ENCODE measurements at regions not wholly inside any gene's neighbourhood (a gene's known extent, or its start where the extent isn't known, plus 50 kb on each side); places are given as distances from the start of the nearest gene placed in this dataset.

- Histone ChIP-seq H3K27ac (ENCODE audit: low read depth, low read length) (no peak overlapping the region), H3K4me1 (ENCODE audit: control insufficient read depth, insufficient read depth, low read length) (peaks cover 9% of the 10 kb centered on the region; the same call in 1 of the 2 replicates), H3K9ac (ENCODE audit: low read length) (no peak overlapping the region), H3K27me3 (ENCODE audit: control insufficient read depth, insufficient read depth, low read length) (no peaks in the 10 kb centered on the region), H3K4me3 (ENCODE audit: low read depth, low read length) (no peak overlapping the region), H3K36me3 (ENCODE audit: control insufficient read depth, insufficient read depth, low read length) (no peaks in the 10 kb centered on the region), H3K9me3 (ENCODE audit: control insufficient read depth, insufficient read depth, low read depth, low read length) (peaks cover 6% of the 10 kb centered on the region; the same call in 1 of the 2 replicates)
These were observed 185.6 kb upstream of the CST7 start for GRCh38 chr20:24763386-24764026.

- Histone ChIP-seq H3K9ac (ENCODE audit: low read length) (no peak overlapping the region), H3K4me3 (ENCODE audit: low read depth, low read length) (no peak overlapping the region), H3K9me3 (ENCODE audit: control insufficient read depth, insufficient read depth, low read depth, low read length) (peaks cover 6% of the 10 kb centered on the region; the same call in 1 of the 2 replicates), H3K27ac (ENCODE audit: low read depth, low read length) (no peak overlapping the region), H3K36me3 (ENCODE audit: control insufficient read depth, insufficient read depth, low read length) (no peaks in the 10 kb centered on the region), H3K4me1 (ENCODE audit: control insufficient read depth, insufficient read depth, low read length) (peaks cover 14% of the 10 kb centered on the region; the same call in 1 of the 2 replicates), H3K27me3 (ENCODE audit: control insufficient read depth, insufficient read depth, low read length) (no peaks in the 10 kb centered on the region)
These were observed 184.9 kb upstream of the CST7 start for GRCh38 chr20:24764027-24764793.

- no peak overlapping the region for H3K4me3 ChIP-seq (ENCODE audit: low read depth, low read length)
- no peaks in the 10 kb centered on the region for H3K27me3 ChIP-seq (ENCODE audit: control insufficient read depth, insufficient read depth, low read length)
- H3K9ac ChIP-seq (ENCODE audit: low read length), result no peak overlapping the region
- H3K27ac ChIP-seq (ENCODE audit: low read depth, low read length), result no peak overlapping the region
- H3K4me1 ChIP-seq (ENCODE audit: control insufficient read depth, insufficient read depth, low read length), result peaks cover 14% of the 10 kb centered on the region; the same call in 1 of the 2 replicates
- peaks cover 6% of the 10 kb centered on the region; the same call in 1 of the 2 replicates for H3K9me3 ChIP-seq (ENCODE audit: control insufficient read depth, insufficient read depth, low read depth, low read length)
- H3K36me3 ChIP-seq (ENCODE audit: control insufficient read depth, insufficient read depth, low read length), result no peaks in the 10 kb centered on the region
These were observed 184.3 kb upstream of the CST7 start for GRCh38 chr20:24764794-24765202.

- no peaks in the 10 kb centered on the region for H3K36me3 ChIP-seq (ENCODE audit: control insufficient read depth, insufficient read depth, low read length)
- H3K27me3 ChIP-seq (ENCODE audit: control insufficient read depth, insufficient read depth, low read length), result no peaks in the 10 kb centered on the region
- H3K9ac ChIP-seq (ENCODE audit: low read length), result no peak overlapping the region
- peaks cover under 1% of the 10 kb centered on the region; the same call in 1 of the 2 replicates for H3K9me3 ChIP-seq (ENCODE audit: control insufficient read depth, insufficient read depth, low read depth, low read length)
- no peak overlapping the region for H3K27ac ChIP-seq (ENCODE audit: low read depth, low read length)
- H3K4me3 ChIP-seq (ENCODE audit: low read depth, low read length), result no peak overlapping the region
- H3K4me1 ChIP-seq (ENCODE audit: control insufficient read depth, insufficient read depth, low read length), result peaks cover 14% of the 10 kb centered on the region; the same call in 1 of the 2 replicates
These were observed 183.5 kb upstream of the CST7 start for GRCh38 chr20:24765316-24766142.

GRCh38 chr20:24766143-24766527, 182.9 kb upstream of the CST7 start:
- Histone ChIP-seq H3K9me3 (ENCODE audit: control insufficient read depth, insufficient read depth, low read depth, low read length) (no peaks in the 10 kb centered on the region), H3K9ac (ENCODE audit: low read length) (no peak overlapping the region), H3K27ac (ENCODE audit: low read depth, low read length) (no peak overlapping the region), H3K4me3 (ENCODE audit: low read depth, low read length) (no peak overlapping the region), H3K27me3 (ENCODE audit: control insufficient read depth, insufficient read depth, low read length) (no peaks in the 10 kb centered on the region), H3K4me1 (ENCODE audit: control insufficient read depth, insufficient read depth, low read length) (peaks cover 14% of the 10 kb centered on the region; the same call in 1 of the 2 replicates), H3K36me3 (ENCODE audit: control insufficient read depth, insufficient read depth, low read length) (no peaks in the 10 kb centered on the region)

GRCh38 chr20:24766826-24767622, 182.0 kb upstream of the CST7 start:
- no peaks in the 10 kb centered on the region for H3K27me3 ChIP-seq (ENCODE audit: control insufficient read depth, insufficient read depth, low read length)
- H3K27ac ChIP-seq (ENCODE audit: low read depth, low read length), result no peak overlapping the region
- no peak overlapping the region for H3K9ac ChIP-seq (ENCODE audit: low read length)
- H3K4me1 ChIP-seq (ENCODE audit: control insufficient read depth, insufficient read depth, low read length), result peaks cover 14% of the 10 kb centered on the region; the same call in 1 of the 2 replicates
- no peaks in the 10 kb centered on the region for H3K36me3 ChIP-seq (ENCODE audit: control insufficient read depth, insufficient read depth, low read length)
- no peak overlapping the region for H3K4me3 ChIP-seq (ENCODE audit: low read depth, low read length)
- H3K9me3 ChIP-seq (ENCODE audit: control insufficient read depth, insufficient read depth, low read depth, low read length), result no peaks in the 10 kb centered on the region

GRCh38 chr20:24767623-24768100, 181.4 kb upstream of the CST7 start:
- Histone ChIP-seq H3K27me3 (ENCODE audit: control insufficient read depth, insufficient read depth, low read length) (no peaks in the 10 kb centered on the region), H3K36me3 (ENCODE audit: control insufficient read depth, insufficient read depth, low read length) (no peaks in the 10 kb centered on the region), H3K9me3 (ENCODE audit: control insufficient read depth, insufficient read depth, low read depth, low read length) (no peaks in the 10 kb centered on the region), H3K4me3 (ENCODE audit: low read depth, low read length) (no peak overlapping the region), H3K9ac (ENCODE audit: low read length) (no peak overlapping the region), H3K27ac (ENCODE audit: low read depth, low read length) (no peak overlapping the region), H3K4me1 (ENCODE audit: control insufficient read depth, insufficient read depth, low read length) (peaks cover 14% of the 10 kb centered on the region; the same call in 1 of the 2 replicates)

GRCh38 chr20:24768201-24768636, 180.8 kb upstream of the CST7 start:
- Histone ChIP-seq H3K4me1 (ENCODE audit: control insufficient read depth, insufficient read depth, low read length) (peaks cover 14% of the 10 kb centered on the region; the same call in 1 of the 2 replicates), H3K4me3 (ENCODE audit: low read depth, low read length) (no peak overlapping the region), H3K36me3 (ENCODE audit: control insufficient read depth, insufficient read depth, low read length) (no peaks in the 10 kb centered on the region), H3K27ac (ENCODE audit: low read depth, low read length) (no peak overlapping the region), H3K27me3 (ENCODE audit: control insufficient read depth, insufficient read depth, low read length) (no peaks in the 10 kb centered on the region), H3K9ac (ENCODE audit: low read length) (no peak overlapping the region), H3K9me3 (ENCODE audit: control insufficient read depth, insufficient read depth, low read depth, low read length) (no peaks in the 10 kb centered on the region)

GRCh38 chr20:24768713-24769601, 180.1 kb upstream of the CST7 start:
- Histone ChIP-seq H3K4me1 (ENCODE audit: control insufficient read depth, insufficient read depth, low read length) (peaks cover 14% of the 10 kb centered on the region; the same call in 1 of the 2 replicates), H3K36me3 (ENCODE audit: control insufficient read depth, insufficient read depth, low read length) (no peaks in the 10 kb centered on the region), H3K27ac (ENCODE audit: low read depth, low read length) (no peak overlapping the region), H3K4me3 (ENCODE audit: low read depth, low read length) (no peak overlapping the region), H3K27me3 (ENCODE audit: control insufficient read depth, insufficient read depth, low read length) (no peaks in the 10 kb centered on the region), H3K9me3 (ENCODE audit: control insufficient read depth, insufficient read depth, low read depth, low read length) (no peaks in the 10 kb centered on the region), H3K9ac (ENCODE audit: low read length) (no peak overlapping the region)

All from HUES6 (cell line).